ENCODE measurements at regions not wholly inside any gene's neighbourhood (a gene's known extent, or its start where the extent isn't known, plus 50 kb on each side); places are given as distances from the start of the nearest gene placed in this dataset.

- no peak for DNase-seq (ENCODE audit: low read depth, low spot score)
- dilution Hi-C loops (cut with MboI; ENCODE audit: extremely low pct_ligation_motif_present, low sequenced_read_pairs) = no loop called here
- ChIA-PET CTCF (no interaction called here), POLR2A (no interaction called here)
- Histone ChIP-seq H3K9me1 (replicated peaks; ENCODE audit: control insufficient read depth, extremely low read depth, insufficient read depth, low read length) (no peaks in the 10 kb centered on the region), H2AFZ (ENCODE audit: low read depth, low read length) (no peak overlapping the region), H3K36me3 (ENCODE audit: control insufficient read depth in 2 of 2, extremely low read depth in 1 of 2, insufficient read depth in 2 of 2, low read length in 2 of 2) (no peaks in the 10 kb centered on the region), H3K9ac (replicated peaks; ENCODE audit: extremely low read depth, insufficient read depth, low read length) (no peak overlapping the region), H3K27ac (ENCODE audit: insufficient read depth, low read depth, low read length) (no peak overlapping the region), H3K4me2 (ENCODE audit: insufficient read depth, low read length) (no peak overlapping the region), H3K79me2 (ENCODE audit: control insufficient read depth, insufficient read depth, low read length) (no peaks in the 10 kb centered on the region), H3K27me3 (ENCODE audit: control insufficient read depth in 2 of 2, insufficient read depth in 2 of 2, low read length in 2 of 2) (no peaks in the 10 kb centered on the region), H3K4me3 (replicated peaks in 1 of 3; ENCODE audit: insufficient read depth in 1 of 3, low read depth in 1 of 3, low read length in 3 of 3) (no peak overlapping the region), H3K9me3 (replicated peaks; ENCODE audit: control insufficient read depth, insufficient read depth, low read length) (no peaks in the 10 kb centered on the region), H3K4me1 (ENCODE audit: control insufficient read depth, extremely low read depth, insufficient read depth, low read length) (no peaks in the 10 kb centered on the region), H4K20me1 (replicated peaks; ENCODE audit: control insufficient read depth, extremely low read depth, insufficient read depth, low read length) (no peaks in the 10 kb centered on the region)
- no peak for FAIRE-seq
- intact Hi-C loops (cut with micrococcal nuclease) = no loop called here
- TF ChIP-seq EZH2 (IDR thresholded peaks at IDR 0.05; ENCODE audit: borderline replicate concordance, low read depth, low read length, severe bottlenecking) (no peak), MYC (IDR thresholded peaks at IDR 0.05; ENCODE audit: low read depth, low read length) (no peak), GATA2 (IDR thresholded peaks at IDR 0.05; ENCODE audit: insufficient read depth, insufficient read length, low read depth, low read length) (no peak), FOS (IDR thresholded peaks at IDR 0.05; ENCODE audit: borderline replicate concordance, insufficient read depth, low read length) (no peak), POLR2AphosphoS5 (IDR thresholded peaks at IDR 0.05; ENCODE audit: insufficient read depth, low read depth, low read length) (no peak), MAX (IDR thresholded peaks at IDR 0.05; ENCODE audit: insufficient read depth, insufficient read length) (no peak), POLR2A (IDR thresholded peaks at IDR 0.05; ENCODE audit: low read depth, low read length) (no peak), JUN (IDR thresholded peaks at IDR 0.05; ENCODE audit: borderline replicate concordance, insufficient read depth, insufficient read length, low read depth) (no peak)
- TF ChIP-seq, protein P1, sequence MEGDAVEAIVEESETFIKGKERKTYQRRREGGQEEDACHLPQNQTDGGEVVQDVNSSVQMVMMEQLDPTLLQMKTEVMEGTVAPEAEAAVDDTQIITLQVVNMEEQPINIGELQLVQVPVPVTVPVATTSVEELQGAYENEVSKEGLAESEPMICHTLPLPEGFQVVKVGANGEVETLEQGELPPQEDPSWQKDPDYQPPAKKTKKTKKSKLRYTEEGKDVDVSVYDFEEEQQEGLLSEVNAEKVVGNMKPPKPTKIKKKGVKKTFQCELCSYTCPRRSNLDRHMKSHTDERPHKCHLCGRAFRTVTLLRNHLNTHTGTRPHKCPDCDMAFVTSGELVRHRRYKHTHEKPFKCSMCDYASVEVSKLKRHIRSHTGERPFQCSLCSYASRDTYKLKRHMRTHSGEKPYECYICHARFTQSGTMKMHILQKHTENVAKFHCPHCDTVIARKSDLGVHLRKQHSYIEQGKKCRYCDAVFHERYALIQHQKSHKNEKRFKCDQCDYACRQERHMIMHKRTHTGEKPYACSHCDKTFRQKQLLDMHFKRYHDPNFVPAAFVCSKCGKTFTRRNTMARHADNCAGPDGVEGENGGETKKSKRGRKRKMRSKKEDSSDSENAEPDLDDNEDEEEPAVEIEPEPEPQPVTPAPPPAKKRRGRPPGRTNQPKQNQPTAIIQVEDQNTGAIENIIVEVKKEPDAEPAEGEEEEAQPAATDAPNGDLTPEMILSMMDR (IDR thresholded peaks at IDR 0.05; ENCODE audit: extremely low read depth in 1 of 2, insufficient read depth in 1 of 2, low read depth in 1 of 2, low read length in 2 of 2) = no peak
- no TSS peak for BruUV-seq (replicated peaks)
These were observed 139.6 kb upstream of the SLC35B3 start for GRCh38 chr6:8574749-8575468.
